Fibroblast of lung (primary cell): ENCODE measurements at regions not wholly inside any gene's neighbourhood (a gene's known extent, or its start where the extent isn't known, plus 50 kb on each side); places are given as distances from the start of the nearest gene placed in this dataset.
"Not testable (repeated sequence)": the region's sequence is repeated elsewhere in the genome, so short reads cannot be mapped to it uniquely, and the experiment has no call there.

Source experiments
- CTCF ChIP-seq, 2 donors: IDR thresholded peaks in 1 of 2; conservative IDR thresholded peaks in 1 of 2; 1 replicate in 1 of 2; 2 replicates in 1 of 2; pipeline ENCODE4 v1.5.1; 2011 to 2012; ENCODE audit warnings: low read length in 2 of 2, control low read depth in 1 of 2, inconsistent platforms in 1 of 2, low read depth in 1 of 2, mild to moderate bottlenecking in 1 of 2
- EZH2 ChIP-seq: IDR thresholded peaks from 2 replicates; pipeline ENCODE4 v1.5.1; 2012; ENCODE audit warnings: low read length, control low read depth, mild to moderate bottlenecking; ENCODE audit errors: missing control alignments

GRCh38 chr7:150081865-150082264 lies 208.1 kb downstream of the ATP6V0E2 start:
- TF ChIP-seq CTCF (conservative IDR thresholded peaks at IDR 0.05 in 1 of 2, IDR thresholded peaks at IDR 0.05 in 1 of 2; ENCODE audit: low read depth in 1 of 2, low read length in 2 of 2); EZH2: not testable (repeated sequence)
